HG03103 (cell line): ENCODE measurements at regions not wholly inside any gene's neighbourhood (a gene's known extent, or its start where the extent isn't known, plus 50 kb on each side); places are given as distances from the start of the nearest gene placed in this dataset.

Source experiments
- ATAC-seq: cut with Tn5 transposase; IDR thresholded peaks from one replicate; pipeline ENCODE4 v1.9.1; 2021; ENCODE audit warnings: low read depth; ENCODE audit not compliant: unreplicated experiment

DNA sequence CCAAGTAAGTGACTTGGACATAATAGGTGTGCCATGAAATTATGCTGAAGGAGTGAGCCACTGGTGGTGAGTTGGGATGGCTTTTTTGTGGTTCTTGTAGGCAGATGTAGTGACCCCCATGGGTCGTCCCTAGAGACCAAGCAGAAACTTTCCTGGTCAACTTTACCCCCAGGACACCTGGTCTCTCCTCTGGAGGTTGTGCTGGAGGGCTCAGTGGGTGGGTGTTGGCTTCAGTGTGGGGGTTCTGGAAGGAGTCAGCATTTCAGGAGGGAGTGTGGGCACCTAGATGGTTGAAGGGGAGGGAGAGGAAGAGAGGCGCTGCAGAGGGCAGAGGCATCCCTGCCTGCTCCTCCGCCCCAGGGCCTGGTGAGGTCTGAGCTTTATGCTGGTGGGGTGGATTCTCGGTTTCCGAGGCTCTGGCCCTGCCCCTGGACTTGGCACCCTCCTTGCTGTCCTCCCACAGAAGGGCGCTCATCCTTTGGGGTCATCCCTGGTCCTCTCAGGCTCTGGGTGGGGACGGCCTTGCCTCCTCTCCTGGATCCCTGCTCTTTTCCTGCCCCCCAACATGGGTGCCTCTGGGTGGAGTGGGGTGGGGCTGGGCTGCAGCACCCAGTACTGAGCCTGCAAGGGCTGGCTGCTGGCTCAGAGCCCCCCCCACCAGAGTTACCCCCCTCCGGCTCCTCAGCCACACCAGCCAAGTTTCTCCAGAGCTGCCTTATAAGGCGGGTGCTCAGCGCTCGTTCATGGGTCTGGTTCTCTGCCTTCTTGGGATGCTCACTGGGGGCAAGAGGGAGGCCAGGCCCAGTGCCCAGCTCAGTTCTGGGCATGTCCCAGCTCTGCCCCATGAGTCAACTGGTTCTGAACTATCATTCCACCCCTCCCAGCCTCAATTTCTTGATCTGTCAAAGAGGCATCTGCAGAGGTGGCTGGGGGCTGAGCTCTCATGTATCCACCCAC, 266.8 kb downstream of the SEC14L1 start:
- no peak for ATAC-seq

DNA sequence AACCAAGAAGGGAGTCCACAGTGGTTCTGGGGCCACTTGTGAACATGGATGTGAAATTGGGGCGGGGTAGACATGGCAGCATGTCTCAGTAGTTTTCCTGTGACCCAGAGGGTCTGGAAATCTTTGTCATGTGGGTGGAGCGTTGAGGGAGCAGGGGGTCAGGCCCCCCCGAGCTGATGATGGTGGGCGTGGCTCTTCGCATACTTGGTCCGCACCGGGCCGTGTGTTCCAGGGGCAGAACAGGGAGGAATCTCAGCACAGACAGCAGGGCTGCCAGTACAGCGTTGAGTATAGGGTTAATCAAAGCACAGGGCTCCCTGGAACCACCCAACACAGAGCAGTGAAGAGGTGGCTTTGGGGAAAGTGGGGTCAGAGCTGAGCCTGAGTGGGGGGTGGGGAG, 267.5 kb downstream of the SEC14L1 start:
- ATAC-seq, result no peak

DNA sequence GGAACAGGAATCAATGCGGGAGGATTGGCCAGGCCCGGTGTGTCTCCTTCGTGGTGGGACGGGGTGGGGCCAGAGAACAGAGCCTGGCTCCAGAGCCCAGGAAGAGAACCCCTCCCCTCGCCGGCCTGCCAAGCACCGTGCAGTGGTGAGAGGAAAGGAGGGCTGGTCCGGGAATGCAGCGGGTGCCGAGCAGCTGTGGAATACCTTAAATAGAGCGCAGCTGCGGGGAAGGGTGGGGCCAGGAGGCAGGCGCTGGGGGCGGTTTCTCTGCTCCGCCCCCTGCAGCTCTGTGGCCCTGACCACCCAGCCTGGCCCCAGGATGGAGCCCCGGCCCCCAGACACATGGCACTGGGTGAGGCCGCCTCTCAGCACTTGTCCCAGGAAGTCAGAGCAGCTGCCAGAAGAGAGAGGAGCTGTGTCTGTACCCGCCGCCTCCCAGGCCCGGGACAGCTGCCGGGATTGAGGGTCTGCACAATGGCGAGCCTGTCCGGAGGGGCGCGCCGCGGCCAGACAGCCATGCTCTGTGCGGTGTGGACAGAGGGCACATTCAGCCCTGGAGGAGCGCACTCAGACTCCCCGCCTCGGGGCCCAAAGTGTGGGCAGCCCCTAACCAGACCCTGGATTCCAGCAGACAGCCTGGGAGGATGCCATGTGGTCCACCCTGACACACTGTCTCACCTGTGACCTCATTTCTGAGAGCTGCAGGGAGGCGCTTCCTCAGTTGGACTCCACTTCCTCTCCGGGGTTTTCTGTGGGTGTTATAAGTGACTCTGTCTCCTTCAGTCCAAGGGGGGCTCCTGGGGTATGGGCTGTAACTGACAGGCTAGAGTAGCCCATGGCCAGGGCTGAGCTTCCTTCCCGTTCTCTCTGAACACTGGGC, 268.8 kb downstream of the SEC14L1 start:
- ATAC-seq, result no peak

DNA sequence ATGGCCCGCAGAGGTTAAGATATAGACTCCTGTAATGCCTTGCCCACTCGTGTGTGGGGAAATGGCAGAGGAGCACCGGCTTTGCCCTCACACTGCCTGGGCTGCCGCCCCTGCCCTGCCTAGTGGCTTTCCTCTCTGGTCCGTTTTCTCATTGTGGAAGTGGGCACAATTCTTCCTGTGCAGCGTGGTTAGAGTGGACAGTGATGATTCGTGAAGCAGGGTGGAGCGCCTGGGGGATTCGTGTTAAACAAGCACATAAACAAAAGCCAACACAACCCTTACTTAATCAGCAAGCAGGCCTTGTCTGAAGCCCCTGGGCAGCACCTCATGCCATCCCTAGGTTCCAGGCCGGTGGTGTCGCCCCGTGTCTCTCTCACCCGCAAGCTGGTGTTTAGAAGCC, 269.7 kb downstream of the SEC14L1 start:
- no peak for ATAC-seq

DNA sequence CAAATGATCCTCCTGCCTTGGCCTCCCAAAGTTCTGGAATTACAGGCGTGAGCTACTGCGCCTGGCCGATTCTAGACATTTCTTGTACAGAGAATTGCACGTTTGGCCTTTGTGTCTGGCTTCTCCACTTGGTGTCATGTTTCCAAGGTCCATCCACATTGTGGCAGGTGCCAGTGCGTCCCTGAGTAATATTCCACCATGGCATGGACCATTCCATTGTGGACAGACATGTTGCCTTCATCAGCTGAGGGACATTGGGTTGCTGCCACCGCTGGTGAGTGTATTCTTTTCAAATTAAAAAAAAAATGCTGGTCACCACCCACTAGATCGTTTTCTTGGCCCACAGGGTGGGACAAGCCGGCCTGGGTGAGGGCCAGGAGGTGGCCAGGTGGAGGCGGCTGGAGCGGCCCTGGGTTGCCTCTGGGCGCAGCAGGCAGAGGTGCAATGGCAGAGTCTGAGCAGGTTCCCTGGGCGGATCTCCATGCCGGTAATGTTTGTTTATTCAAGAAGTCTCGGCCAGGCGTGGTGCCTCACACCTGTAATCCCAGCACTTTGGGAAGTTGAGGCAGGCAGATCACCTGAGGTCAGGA, 274.1 kb downstream of the SEC14L1 start:
- ATAC-seq, result no peak

DNA sequence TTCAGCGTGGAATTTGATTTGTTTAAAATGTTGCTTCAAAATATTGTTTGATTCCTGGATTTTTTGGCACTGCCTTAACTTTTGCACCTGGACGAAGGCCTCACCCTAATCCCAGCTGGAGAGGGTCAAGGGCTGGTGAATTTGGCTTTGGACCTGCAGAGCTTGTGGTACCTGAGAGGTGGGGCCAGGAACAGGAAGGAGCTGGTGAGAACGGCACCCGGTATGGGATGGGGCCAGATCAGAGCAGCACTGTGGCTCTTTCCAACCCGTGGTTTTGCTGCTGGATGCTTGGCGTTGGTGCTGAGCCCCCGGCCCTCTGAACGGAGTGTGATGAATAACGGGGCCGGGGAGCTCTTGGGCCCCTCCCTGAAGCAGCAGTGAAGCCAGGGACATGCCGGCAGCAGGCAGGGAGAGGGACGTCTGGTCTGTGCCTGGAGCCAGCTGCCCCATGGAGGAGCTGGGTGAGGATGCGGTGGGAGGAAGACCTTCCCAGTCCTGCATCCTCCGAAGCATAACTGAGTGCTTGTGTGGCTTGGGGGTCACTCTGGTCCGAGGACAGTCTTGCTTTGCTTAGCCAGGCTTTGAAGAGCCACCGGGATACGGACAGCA, 275.4 kb downstream of the SEC14L1 start:
- no peak for ATAC-seq

DNA sequence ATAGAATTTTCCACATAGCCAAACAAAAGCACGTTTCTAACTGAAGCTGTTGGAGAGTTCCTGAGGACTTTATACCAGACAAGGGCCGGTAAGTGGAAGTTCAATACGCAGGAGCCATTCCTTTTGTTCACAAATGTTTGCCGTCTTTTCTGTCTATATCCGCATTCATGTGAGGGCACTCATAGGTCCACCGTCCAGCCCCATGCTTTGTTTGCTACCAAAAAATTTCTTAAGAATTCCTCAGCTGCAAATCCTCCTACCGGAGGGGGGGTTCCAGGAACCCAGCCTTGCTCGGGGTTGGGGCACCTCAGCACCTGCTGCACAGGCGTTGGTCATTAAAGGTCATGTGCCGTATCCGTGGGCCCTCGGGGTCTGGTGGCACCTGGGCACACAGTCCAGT, 276.8 kb downstream of the SEC14L1 start:
- no peak for ATAC-seq

DNA sequence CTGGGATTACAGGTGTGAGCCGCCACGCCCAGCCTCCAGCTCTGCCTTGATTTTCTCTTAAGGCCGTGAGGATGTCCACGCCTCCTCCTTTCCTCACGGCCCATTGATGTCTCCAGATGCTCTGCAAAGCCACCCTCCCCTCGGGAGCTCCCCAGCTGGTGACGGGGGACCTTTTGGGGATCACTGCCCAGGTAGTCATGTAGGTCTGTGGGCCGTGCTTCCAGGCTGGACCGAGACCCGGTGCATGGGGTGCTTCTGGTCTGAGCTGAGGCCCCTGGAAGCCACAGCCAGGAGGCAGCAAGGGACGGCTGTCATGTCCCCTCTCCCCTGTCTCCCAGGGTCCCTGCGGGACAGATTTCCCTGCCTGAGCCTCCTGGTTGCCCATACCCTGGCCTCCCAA, 277.8 kb downstream of the SEC14L1 start:
- no peak for ATAC-seq

DNA sequence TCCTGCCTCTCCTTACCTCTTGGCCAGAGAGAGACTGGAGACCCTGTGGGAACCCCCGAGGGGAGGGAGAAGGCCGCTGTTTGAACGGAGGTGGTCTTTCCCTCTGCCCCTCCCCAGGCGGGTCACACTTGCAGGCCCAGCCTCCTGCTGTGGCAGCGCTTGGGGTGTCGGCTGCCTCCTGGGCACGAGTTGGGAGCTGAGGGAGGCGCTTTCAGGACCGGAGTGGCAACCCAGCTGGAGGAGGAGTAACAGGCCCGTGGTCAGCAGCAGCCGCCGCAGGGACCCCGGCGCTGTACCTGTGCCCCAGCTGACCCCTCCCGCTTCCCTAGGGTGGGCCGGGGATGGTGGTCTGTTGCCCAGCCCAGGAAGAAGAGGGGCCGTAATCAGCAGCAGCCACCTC, 278.3 kb downstream of the SEC14L1 start:
- no peak for ATAC-seq

DNA sequence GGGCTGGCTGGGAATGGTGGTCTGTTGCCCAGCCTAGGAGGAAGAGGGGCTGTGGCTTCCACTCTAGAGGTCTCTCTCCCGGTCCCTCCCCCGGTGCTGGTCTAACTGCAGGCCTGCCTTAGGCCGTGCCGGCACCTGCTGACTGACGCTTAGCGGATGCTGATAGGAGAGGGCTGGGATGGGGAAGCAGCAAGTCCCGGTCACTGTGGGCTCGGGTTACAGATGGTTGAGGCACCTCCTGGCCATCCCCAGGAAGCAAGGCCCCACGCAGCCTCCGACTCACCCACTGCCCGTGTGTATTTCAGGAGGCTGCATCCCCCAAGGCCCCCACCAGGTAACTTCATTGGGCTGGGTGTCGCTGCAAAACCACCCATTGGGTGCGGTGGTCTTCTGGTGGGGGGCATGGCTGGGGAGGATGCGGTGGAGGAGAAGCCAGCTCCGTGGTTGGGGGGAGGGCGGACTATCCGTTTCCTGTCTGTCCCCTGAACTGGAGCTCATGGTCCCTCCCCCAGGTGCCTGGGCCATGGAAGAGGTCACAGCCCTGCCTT, 278.9 kb downstream of the SEC14L1 start:
- no peak for ATAC-seq

DNA sequence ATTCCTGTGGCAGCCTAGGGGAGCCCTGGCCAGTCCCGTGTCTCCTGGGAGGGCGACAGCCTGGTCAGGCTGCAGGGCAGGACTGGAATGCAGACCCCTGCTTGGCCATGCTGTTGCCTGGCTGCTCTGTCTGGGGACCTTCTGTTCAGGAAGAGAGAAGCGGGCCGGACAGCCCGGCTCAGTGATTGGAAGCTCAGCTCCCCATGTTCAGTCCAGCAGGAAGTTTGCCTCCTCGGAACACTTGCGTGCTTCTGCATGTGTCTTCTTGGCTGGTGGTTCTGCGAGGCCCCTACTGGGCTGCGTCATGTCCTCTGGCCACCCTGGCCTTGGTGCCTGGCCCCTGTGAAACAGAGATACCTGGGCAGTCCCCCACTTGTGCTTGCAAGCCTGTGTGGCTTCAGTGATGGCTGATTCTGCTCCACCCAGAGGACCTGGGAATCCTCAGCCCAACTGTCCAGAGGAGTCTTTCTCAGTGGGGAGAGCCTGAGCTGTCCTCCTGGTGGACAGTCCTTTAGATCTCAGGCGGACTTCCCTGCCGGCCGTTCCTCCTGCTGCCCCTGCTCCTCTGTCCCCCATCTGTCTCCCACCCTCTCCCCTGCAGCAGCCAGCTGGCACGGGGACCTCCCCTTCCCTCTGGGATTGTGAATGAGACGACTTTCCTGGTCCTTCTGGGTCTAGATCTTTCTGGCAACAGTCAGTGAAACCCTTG, 279.5 kb downstream of the SEC14L1 start:
- ATAC-seq, result no peak

DNA sequence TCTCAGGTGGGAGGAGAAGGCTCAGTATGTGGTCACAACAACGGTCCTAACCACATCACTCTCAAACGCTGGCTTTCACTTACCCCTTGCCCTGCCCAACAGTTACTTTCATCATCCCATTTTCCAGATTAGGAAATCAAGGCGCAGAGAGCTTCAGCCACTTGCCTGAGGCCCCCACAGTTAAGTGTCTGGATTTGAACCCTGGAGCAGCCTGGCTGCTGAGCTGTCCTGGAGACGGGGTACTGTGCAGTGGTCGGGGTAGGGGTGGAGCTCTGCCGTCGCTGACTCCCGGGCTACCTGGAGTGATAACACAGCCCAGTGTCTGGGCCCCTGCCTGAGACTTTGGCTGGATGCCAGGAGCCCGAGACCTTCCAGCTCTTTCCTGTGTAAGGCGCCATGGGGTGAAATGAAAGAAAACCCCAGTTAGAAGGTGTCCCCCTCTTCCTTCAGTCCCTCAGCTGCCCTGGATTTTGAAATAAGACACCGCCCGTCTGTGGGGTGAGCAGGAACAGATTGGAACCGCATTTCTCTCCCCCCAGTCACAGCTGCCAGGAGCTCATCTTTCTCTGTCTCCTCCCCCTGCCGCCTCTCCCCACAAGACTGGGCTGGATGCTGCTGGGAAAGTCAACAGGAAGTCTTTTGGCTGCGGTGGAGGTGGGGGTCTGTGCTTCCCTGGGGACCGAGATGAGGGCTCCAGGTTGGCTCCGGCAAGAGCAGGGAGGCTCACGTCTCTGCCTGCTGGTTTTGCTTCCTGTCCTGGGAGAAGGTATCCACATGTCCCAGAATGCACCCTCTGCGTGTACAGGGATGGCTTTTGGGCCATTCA, 280.2 kb downstream of the SEC14L1 start:
- no peak for ATAC-seq

DNA sequence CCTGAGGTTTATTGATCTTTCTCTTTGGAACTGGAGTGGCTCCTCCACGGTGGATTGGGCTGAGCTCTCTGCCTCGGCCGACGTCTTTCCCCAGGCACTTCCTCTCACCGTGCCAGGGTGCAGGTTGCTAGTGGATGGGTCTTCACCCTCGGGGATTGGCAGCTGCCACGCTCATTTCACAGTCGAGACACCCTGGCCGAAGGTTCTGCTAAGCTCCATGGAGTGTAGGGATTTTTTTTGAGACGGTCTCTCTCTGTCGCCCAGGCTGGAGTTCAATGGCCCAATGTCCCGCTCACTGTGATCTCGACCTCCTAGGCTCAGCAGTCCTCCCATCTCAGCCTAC, 280.8 kb downstream of the SEC14L1 start:
- no peak for ATAC-seq

DNA sequence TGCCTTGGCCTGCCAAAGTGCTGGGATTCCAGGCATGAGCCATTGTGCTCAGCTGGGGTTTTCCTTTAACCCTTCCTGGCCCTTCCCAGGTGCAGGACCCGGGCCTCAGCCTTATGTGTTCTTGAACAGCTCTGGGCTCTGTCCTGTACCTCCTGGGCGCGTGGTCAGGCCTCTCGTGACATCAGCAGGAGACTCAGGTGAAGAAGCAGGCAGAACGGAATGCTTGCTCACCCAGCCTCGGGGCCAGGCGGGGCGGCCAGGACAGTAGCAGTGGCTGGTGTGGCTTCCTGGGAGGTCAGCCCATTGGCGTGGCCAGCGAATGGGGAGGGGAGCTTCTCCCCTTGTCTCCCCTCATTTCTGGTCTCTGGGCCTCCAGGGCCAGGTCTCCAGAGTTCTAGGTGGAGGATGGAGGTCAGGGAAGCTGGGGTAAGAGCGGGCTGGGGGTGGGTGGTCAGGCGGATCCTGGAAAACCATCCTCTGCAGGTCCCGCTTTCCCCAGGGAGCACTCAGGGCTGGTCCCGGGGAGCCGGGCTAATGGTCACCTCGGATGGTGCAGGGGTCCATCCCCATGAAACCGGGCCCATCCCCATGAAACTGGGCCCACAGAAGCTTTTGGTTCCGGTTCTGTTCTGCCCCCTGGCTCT, 281.5 kb downstream of the SEC14L1 start:
- no peak for ATAC-seq

DNA sequence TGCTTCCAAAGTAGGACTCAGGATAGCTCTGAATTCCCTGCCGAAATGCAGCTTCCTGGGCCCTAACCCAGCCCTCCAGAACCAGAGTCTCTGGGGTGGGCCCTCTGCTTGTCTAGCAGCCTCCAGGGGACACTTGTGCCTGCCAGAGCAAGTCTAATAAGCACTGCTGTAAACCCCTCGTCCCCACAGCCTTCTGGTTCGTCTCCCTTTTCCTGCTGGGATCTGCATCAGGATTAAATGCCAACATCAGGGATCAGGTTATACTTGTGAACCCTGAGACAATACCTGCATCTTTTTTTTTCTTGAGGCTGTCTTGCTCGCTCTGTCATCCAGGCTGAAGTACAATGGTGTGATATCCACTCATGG, 282.0 kb downstream of the SEC14L1 start:
- ATAC-seq, result no peak

DNA sequence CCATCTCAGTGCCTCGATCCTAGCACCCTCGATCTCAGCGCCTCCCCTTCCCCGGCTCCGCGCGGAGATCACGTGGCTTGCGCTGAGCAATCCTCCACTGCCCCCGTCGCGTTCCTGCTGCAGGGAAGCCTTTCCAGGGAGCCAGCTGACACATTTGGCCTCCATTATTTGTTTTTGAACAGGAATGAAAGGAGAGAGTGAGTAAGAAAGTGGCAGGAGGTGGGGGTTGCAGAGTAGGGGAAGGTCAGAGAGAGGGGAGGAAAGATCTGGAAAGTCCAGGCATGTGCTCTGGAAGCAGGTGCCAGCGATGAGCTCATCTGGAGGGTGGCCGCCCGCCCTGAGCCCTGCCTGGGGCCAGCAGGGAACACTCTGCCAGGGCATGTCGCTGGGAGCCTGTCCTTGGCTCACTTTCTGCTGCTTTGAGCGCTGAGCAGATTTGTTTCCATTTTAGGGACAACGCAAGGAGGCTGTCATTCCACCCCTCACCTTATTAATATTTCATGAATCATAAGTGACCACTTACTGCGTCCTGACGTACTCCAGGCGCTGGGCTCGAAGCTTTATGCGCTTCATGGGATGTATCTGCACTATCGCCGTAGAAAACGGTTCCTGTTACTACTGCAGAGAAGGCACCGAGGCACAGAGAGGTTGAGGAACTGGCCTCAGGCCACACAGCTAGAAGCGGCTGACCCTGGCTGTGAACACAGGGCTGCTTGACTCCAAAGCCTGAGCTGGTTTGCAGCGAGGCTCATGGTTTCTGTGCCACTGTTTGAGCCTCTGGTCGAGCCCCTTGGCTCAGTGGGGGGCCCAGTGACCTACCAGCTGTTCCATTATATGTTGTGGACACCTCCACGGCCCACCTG, 283.1 kb downstream of the SEC14L1 start:
- no peak for ATAC-seq

DNA sequence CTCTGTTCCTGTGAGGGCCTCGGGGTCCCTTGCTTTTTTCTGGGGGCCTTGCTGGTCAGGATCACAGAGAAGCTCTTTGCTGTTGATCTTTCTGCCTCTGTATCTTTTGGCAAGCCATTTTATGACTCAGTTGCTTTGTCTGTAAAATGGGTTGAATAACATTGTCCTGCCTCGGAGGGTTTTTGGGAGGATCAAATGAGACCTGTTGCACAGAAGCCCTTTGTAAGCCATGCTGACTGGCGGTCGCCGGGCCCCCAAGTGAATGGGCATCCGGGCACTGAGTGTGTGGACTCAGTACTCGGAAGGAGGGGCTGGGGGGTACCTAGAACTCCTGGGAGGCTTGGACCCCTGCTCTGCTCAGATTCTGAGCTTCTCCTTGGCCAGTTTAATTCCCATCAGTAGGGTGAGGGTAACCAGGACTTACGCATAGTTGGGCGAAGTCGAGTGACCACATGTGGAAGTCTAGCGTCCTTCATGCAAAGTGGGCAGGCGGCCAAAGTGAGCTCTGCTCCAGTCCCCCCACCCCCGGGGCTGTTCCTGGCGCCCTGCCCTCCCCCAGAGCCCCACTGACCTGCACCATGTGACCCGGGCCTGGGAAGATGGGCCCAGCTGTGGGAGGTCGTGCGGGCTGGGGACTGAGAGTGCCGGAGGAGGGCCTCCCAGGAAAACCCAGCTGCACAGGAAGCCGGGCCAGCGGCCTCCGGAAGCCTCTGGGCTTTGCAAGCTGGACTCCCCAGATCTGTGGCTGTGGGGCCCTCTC, 284.0 kb downstream of the SEC14L1 start:
- ATAC-seq, result no peak
